ENCODE measurements at regions not wholly inside any gene's neighbourhood (a gene's known extent, or its start where the extent isn't known, plus 50 kb on each side); places are given as distances from the start of the nearest gene placed in this dataset.
"Not testable (repeated sequence)": the region's sequence is repeated elsewhere in the genome, so short reads cannot be mapped to it uniquely, and the experiment has no call there.

DNA sequence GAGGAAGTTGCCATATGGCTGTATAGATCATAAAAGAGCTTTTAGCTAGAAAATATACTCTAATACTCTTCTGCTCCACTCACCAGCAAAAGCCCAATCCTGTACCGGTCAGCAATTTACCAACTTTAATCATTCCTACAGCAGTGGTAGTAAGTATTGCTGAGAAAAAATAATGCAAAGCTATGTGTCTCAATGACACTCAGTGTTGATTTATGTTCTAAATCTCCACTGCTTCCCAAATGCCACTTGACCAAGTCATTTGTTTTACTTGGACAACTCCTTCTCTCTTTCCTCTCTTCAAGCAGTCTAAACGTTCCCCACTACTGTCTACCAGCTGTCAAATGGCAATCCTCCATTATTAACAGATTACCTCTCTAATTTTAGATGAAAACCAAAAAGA lies 201.8 kb upstream of the GK2 start:
- no peak for DNase-seq (ENCODE audit: low spot score)

DNA sequence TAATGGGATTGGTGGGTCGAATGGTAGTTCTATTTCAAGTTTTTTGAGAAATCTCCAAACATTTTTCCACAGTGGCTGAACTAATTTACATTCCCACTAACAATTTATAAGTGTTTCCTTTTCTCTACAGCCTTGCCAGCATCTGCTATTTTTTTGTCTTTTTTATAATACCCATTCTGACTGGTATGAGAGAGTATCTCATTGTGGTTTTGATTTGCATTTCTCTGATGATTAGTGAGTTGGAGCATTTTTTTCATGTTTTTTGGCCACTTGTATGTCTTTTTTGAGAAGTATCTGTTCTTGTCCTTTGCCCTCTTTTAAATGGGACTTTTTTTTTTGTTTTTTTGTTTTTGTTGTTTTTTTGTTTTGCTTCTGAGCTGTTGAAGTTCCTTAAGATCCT lies 200.0 kb upstream of the GK2 start:
- no peak for DNase-seq (ENCODE audit: low spot score)

DNA sequence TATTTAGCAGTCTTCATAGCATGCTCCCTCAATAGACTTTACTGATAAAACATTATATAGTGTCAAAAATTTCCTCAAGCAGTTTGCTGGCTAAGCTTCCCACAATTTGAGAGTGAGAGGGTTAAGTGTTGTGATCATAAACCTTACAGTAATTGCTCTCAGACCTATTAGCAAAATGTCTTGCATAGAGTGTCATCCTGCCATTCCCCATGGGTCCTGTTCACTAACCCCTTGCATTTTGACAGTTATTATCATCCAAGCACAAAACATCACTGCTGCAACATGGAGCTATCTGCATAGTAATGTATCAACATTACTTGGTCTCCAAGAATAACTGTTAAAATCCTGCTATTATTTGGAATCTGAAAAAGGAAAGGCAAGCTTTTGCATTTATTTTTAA lies 196.1 kb upstream of the GK2 start:
- no peak for DNase-seq (ENCODE audit: low spot score)

DNA sequence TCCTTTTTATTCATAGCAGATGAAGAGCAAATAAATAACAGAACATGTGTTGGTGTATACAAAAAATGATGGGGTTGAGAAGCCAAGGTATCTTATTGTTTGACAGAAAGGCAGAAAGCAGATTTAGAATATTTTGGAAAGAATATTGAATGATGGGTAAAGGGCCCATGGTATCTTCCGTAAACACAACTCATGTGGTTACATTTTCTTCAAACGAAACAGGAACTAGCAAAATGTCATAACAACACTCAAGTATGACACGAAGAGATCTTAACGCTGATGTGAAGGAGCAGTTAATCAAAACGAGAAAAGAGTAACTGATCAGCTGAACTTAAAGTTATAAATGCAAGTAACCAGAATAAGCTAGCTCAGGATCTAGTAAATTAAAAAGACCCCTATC lies 195.7 kb upstream of the GK2 start:
- no peak for DNase-seq (ENCODE audit: low spot score)

DNA sequence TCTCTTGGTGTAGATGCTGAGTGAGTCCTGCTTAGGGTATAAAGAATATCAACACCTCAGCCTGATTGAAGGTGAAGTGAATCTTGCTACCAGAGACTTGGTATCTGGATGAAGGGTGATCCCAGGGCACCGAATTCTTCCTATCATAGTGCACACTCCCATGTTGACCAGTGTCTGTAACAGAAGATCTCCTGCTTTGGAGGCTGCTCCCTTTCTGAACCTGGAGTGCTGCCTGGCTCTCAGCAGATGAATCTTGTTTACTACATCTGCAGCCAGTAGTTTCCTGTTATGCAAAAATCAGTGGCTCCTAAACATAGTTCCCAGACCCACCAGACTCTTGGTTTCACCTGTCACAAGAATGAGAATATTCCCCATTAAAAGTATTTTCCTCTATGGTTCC lies 191.7 kb upstream of the GK2 start:
- no peak for DNase-seq (ENCODE audit: low spot score)

DNA sequence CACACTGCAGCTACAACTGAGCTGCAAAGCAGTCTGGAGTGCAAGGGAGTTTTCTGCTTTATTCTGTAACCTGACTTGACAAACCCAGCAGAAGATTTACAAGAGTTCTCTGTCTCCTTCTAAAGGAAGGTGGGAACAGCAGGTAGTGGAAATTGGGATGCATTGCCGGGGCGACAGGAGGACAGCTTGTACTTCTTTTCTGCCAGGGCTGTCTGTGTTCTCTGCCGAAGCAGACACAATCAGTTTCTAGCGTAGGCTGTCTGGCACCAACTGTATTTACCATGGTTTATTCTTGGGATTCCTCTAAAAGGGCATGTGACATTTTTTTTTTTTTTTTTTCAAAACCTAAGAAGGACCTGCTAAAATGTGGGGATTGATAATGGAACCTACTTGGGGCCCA lies 190.8 kb upstream of the GK2 start:
- no peak for DNase-seq (ENCODE audit: low spot score)

DNA sequence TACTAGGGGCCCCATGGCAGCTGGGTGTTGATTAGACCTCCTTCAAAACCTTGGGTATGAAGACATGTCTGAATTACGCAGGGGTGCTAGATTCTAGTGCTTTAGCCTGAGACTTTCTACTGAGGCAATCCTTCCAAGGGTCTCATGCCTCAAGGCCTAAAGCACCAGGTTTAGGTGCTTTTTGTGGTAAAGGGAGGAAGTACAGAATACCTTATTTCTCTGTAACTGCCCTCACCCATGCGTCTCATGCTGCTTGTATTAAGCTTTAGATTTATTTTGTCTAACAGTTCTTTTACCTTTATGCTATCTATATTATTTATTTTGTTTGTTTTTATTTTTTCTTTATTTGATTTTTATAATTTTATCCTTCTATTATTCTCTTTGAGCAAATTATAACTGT lies 190.2 kb upstream of the GK2 start:
- DNase-seq (ENCODE audit: low spot score): no peak

DNA sequence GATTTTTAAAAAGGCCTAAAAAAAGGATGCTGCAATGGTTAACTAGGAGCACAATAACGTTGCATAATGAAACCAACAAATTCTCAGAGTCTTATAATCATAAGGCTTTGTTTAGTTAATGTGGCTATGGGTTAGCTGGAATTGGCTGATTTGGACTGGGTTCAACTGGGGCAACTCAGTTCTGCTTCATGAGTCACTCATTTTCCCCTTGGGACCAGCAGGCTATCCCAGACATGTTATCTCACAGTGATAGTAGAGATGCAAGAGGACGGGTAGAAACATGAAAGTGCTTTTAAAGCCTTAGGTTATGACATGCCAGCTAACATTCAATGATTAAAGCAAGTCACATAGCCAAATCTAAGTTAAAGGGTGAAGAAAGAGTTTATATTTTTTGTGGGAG lies 189.2 kb upstream of the GK2 start:
- DNase-seq (ENCODE audit: low spot score): peak; percentile 5

DNA sequence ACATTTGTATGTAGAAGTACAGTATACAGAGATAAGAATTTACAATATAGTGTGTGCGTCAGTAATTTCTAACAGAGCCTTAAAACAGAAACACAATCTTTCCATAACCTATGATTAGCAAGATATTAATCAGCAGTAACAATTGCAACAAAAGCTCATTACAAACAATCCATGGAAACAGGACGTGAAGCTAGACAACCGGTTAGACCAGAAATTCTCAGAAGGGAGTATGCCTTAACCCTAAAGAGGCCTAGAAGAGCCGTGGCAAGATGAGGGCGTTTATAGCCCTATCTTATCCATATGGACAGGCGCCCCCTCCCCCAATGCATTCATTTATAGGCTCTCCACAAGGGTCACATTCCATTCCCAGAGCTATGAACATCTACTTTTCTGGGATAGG lies 184.2 kb upstream of the GK2 start:
- DNase-seq (ENCODE audit: low spot score): not testable (repeated sequence)

DNA sequence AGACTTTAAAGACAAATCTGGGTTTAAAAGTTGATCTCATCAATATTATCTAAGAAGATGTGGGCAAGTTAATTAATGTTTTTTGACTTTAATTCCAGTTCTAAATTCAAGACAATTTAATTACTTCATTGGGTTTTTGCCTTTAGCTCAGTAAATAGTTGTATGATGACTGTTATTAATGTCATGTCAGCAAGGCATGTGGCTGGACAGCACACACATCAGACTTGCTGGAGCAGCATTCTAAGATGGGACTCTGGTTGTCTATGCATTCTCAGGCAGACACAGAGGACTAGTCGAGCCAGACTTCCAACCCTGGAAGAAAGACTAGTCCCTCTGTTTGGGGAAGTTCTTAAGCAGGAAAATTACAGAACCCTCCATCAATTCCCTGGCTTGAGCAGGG lies 180.7 kb upstream of the GK2 start:
- DNase-seq (ENCODE audit: low spot score): no peak

DNA sequence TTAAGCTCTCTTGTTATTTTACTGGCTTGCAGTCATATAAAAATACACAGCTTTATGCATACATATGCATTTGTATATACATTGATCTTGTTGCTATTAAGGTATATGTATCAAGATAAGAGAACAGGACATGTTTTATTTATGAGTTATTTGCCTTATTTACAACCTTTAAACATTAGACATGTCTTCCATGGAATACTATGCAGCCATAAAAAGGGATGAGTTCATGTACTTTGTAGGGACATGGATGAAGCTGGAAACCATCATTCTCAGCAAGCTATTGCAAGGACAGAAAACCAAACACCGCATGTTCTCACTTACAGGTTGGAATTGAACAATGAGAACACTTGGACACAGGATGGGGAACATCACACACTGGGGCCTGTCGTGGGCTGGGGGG lies 179.2 kb upstream of the GK2 start:
- not testable (repeated sequence) for DNase-seq (ENCODE audit: low spot score)

DNA sequence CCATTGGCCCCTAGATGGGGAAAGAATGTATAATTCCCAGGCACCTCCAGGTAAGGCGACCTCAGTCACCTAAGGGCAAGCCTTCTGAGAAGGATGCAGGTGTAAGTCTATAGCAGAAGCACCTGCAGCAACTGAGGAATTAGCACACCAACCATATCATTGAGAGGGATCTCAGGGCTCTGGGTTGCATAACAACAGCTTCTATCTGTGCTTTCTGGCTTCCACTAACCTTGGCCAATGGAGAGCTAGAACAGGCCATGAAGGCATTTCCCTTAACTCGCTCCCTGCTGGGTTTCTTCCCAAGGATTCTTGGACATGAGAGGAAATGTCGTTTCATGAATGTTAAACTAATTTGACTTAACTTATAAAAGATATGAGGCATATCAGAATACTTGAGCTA lies 177.8 kb upstream of the GK2 start:
- DNase-seq (ENCODE audit: low spot score): no peak

DNA sequence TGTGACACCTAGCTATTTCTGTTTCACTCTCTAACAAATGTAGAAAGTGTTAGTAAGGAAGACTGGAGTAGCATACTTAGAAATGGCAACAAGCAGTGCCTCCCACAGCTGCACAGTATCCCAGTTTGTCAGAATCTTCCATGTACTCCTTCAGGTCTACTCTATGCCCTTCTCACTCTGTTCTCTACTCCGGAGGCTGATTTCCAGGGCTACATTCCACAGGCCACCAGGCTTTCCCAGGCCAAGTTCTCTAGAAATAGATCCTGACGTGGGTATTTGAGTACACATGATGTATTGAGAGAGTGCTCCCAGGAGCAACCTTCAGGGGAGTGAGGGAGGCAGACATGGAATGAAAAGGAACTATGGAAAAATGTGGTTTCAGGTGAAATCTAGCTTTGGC lies 177.3 kb upstream of the GK2 start:
- DNase-seq (ENCODE audit: low spot score): no peak

DNA sequence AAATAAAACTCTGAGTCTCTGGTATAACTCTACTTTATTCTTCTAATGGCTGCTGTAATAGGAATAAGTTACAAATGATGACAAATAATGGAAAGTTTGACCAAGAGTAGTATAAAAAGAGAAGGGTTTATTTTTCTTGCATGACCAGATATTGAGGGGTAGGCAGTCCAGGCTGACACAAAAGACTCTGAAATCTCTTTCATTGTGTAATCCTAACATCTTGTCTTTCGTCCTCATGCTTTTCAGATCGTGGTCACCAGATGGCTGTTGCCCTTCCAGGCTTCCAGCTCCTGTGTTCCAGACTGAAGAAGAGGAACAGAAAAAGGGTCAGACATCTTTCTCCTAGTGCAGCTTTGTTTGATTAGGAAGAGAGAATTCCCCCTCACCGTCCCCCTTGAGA lies 176.9 kb upstream of the GK2 start:
- DNase-seq (ENCODE audit: low spot score): no peak

DNA sequence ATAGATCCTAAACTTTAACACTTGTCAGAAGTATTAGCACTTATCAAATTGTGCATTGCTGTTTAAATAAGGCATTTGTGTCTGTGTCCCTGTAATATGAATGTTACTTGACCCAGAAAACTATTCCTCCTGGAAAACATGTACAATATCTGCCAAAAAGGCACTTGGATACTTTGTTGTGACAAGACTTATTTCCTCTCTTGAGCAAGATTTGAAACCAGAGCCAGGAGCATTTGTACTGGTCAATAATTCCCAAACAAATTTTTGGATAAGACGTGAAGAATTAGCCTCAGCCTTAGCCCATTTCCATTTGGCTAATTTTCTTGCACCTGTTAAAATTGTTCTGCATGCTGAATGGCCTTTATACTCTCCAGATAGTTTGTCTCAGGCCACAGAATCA lies 176.3 kb upstream of the GK2 start:
- no peak for DNase-seq (ENCODE audit: low spot score)

DNA sequence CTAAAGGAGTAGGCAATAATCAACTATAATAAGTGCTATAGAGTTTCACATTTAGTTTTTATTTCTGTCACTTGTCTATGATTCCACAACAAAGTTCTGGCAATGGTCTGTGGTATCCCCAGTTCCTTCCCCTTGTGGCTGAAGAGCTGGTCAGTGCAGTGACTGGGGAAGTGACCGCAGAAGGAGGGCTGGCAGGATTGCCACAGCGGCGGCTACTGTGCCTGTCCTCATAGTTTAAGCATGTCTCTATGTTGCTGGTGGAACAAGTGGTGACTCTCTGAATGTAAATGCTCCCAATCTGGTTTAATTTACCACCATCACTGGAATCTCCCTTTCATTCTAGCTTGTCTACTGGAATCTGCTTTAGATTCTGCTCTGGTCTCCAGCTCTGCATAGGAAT lies 170.6 kb upstream of the GK2 start:
- no peak for DNase-seq (ENCODE audit: low spot score)

DNA sequence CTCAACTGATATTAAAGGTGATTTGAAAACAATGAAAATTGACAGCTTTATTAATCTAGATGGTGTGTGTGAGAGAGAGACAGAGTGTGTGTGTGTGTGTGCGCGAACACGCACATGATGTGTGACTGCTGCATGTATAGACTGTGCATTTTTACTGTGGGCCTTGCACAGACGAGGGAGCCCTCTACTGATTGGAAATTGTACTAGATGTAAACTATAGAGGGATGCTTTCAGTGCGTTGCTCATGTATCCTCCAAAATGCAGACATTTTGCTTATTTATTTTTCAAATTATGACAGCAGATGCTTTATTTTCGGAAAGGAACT lies 168.4 kb upstream of the GK2 start:
- DNase-seq (ENCODE audit: low spot score): no peak

DNA sequence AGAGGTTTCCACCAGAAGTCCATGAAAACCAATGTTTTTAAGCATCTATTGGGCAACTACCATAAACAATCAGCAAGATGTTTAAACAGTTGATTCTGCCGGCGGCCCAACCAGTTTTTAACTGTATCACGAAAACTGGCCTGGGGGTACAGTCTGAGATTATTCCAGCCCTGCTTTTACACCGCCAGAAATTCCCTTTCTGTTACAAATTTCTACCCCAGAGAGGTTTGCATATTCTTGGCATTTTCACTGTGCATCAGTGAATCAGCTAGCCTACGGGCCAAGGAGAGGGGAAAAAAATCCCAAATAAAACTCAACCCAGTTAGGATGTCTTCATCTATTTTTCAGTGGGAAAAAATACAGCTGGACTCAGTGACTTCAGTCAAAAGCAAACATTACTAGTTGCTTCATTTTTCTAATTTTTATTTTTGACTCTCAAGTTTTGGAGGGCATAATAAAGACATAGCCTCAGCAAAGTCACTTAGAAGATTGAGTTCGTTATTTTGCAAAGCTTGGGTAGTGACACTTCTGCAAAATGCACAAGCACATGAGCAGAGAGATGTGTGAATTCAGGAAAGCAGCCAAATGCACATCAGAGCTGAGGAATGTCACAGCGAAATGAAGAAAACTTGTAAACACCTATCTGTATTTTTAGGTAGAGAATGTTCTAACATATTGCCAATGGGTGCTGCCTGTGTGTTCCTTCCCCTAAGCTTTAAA lies 167.8 kb upstream of the GK2 start:
- DNase-seq (ENCODE audit: low spot score): no peak

DNA sequence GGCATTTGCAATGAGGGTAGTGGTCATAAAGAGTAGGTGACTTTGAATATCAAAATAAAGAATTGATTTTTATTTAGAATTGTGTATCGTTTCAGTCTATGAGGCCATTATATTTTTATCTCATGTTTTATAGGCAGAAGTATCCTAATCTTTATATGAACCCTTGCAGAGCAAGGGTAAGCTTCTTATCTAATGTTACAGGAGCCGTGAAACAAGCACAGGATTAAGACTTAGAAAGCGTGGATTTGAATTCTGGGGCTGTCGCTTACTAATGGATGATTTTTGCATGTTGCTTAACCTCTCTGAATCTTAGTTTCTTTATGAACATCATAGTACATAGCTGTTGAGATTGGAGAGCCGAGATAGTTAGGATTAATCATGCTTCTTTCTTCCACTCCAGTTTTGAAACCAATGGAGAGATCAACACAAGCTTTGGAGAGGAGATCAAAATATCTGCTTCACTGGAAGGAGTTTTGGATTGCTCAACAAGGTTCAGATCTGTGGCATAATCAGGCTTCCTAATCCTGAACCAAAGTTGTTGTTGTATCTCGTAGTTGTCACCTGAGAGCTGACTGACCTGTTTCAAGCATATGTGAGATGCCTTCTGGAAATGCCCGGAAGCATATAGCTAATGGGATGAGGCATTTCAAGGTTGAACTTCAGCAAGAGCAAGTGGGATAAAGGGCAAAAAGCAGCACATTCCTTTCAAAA lies 166.9 kb upstream of the GK2 start:
- DNase-seq (ENCODE audit: low spot score): no peak

DNA sequence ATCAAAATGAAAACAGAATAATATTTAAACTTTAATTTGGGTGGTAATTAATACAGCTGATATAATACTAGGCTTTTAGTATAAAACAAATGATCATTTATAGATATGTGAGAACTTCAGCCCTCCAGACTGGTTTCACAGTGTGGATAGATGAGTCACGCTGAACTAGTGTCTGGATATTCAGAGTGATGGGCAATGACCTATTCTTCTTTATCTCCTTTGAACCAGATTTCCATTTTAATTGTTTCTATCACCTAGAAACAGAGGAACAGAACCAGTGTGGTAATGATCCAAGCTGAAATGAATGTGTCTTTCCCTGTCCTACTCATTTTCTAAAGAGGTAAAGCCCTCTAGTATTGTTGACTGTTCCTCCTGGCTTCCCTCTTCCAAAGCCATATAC lies 155.2 kb upstream of the GK2 start:
- DNase-seq (ENCODE audit: low spot score): no peak

DNA sequence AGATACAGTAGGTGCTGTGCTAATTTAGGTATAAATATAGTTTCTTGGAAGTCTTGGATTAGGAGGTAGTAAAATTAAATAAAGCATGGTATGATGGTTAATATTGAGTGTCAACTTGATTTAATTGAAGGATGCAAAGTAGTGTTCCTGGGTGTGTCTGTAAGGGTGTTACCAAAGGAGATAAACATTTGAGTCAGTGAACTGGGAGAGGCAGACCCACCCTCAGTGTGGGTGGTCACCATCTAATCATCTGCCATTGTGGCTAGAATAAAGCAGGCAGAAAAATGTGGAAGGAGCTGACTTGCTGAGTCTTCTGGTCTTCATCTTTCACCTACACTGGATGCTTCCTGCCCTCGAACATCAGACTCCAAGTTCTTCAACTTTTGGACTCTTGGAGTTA lies 153.7 kb upstream of the GK2 start:
- no peak for DNase-seq (ENCODE audit: low spot score)

DNA sequence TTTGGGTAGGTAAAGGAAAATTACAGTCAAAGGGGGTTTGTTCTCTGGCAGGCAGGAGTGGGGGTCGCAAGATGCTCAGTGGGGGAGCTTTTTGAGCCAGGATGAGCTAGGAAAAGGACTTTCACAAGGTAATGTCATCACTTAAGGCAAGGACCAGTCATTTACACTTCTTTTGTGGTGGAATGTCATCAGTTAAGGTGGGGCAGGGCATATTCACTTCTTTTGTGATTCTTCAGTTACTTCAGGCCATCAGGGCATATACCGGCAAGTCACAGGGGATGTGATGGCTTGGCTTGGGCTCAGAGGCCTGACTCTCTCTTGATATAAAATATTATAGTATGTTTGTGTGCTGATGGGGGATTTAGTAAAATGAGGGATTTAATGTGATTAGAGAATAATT lies 151.4 kb upstream of the GK2 start:
- not testable (repeated sequence) for DNase-seq (ENCODE audit: low spot score)

DNA sequence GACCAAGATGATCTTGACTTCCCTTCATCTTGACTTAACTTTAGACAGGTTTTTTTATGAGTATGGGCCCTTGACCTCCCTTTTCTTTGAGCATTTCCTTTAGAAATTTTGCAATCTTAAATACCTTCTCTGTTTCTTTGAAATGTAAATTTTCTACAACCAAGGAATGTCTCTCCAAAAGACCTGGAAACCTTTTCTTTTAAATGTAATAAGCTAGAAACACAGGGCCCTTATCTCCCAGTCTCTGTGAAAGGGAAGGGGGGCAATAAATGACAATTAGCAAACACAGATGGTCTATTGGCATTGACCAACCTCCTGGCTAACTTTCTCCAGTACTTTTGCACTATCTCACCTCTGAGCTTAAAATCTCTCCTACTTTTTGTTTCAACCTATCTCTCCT lies 144.3 kb upstream of the GK2 start:
- no peak for DNase-seq (ENCODE audit: low spot score)

DNA sequence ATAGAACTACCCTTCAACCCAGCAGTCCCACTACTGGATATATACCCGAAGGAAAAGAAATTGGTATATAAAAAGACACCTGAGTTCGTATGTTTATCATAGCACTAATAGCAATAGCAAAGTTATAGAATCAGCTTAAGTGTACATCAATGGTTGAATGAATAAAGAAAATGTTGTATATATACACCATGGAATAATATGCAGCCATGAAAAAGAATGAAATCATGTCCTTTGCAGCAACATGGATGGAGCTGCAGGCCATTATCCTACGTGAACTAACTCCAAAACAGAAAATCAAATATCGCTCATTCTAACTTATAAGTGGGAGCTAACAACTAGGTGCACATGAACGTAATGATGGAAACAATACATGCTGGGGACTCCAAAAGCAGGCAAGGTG lies 143.5 kb upstream of the GK2 start:
- DNase-seq (ENCODE audit: low spot score): no peak
